Hepatocyte (in vitro differentiated cells): ENCODE measurements at regions not wholly inside any gene's neighbourhood (a gene's known extent, or its start where the extent isn't known, plus 50 kb on each side); places are given as distances from the start of the nearest gene placed in this dataset.

Source experiments
- DNase-seq: peaks from one replicate; pipeline ENCODE4 v3.0.0-alpha.2; 2016; ENCODE audit warnings: low spot score
- H2AFZ ChIP-seq: fragments of 200-600 bp; sonication (generic); 2 replicates; pipeline ENCODE4 v1.6.0; 2016; ENCODE audit warnings: antibody characterized with exemption, mild to moderate bottlenecking
- H3K27ac ChIP-seq: fragments of 200-600 bp; sonication (generic); 2 replicates; pipeline ENCODE4 v1.5.1; 2016; ENCODE audit warnings: mild to moderate bottlenecking
- H3K27me3 ChIP-seq: fragments of 200-600 bp; sonication (generic); 2 replicates; pipeline ENCODE4 v1.6.1; 2016
- H3K36me3 ChIP-seq: fragments of 200-600 bp; sonication (generic); replicated peaks from 2 replicates; pipeline ENCODE4 v1.5.1; 2016; ENCODE audit warnings: low read depth; ENCODE audit not compliant: insufficient read depth
- H3K4me1 ChIP-seq: fragments of 200-600 bp; sonication (generic); 2 replicates; pipeline ENCODE4 v1.5.1; 2016; ENCODE audit warnings: mild to moderate bottlenecking, moderate library complexity; ENCODE audit not compliant: insufficient read depth
- H3K4me2 ChIP-seq: fragments of 200-600 bp; sonication (generic); 2 replicates; pipeline ENCODE4 v1.6.0; 2016
- H3K4me3 ChIP-seq: fragments of 200-600 bp; sonication (generic); 2 replicates; pipeline ENCODE4 v1.5.1; 2016; ENCODE audit warnings: mild to moderate bottlenecking
- H3K79me2 ChIP-seq: fragments of 200-600 bp; sonication (generic); 2 replicates; pipeline ENCODE4 v1.6.0; 2017; ENCODE audit warnings: mild to moderate bottlenecking
- H3K9me2 ChIP-seq: fragments of 200-600 bp; sonication (generic); replicated peaks from 2 replicates; pipeline ENCODE4 v1.6.0; 2017; ENCODE audit warnings: mild to moderate bottlenecking; ENCODE audit not compliant: insufficient read depth
- H3K9me3 ChIP-seq: fragments of 200-600 bp; sonication (generic); 2 replicates; pipeline ENCODE4 v1.5.1; 2016; ENCODE audit warnings: low read depth, mild to moderate bottlenecking
- H4K20me1 ChIP-seq: fragments of 200-600 bp; sonication (generic); 2 replicates; pipeline ENCODE4 v1.6.0; 2016; ENCODE audit warnings: mild to moderate bottlenecking; ENCODE audit not compliant: insufficient read depth, poor library complexity, severe bottlenecking
- CTCF ChIP-seq: fragments of 200-600 bp; sonication (generic); IDR thresholded peaks from 2 replicates; pipeline ENCODE4 v1.5.1; 2016; ENCODE audit warnings: antibody characterized with exemption, mild to moderate bottlenecking; ENCODE audit not compliant: poor library complexity
- EZH2 ChIP-seq: fragments of 200-600 bp; sonication (generic); IDR thresholded peaks from 2 replicates; pipeline ENCODE4 v1.6.1; 2016; ENCODE audit warnings: antibody characterized with exemption, mild to moderate bottlenecking, borderline replicate concordance
- EZH2phosphoT487 ChIP-seq: fragments of 200-600 bp; sonication (generic); IDR thresholded peaks from one replicate; pipeline ENCODE4 v1.6.1; 2018; ENCODE audit warnings: antibody characterized with exemption, mild to moderate bottlenecking, low read depth, moderate library complexity; ENCODE audit not compliant: unreplicated experiment, severe bottlenecking
- WGBS: methylation state at CpG from one replicate; pipeline ENCODE4 v1.1.6; 2016; ENCODE audit warnings: low lambda C conversion rate; ENCODE audit errors: missing lambda C conversion rate; 5-methylcytosine and 5-hydroxymethylcytosine counted together

- H3K9me3 ChIP-seq = no peaks in the 10 kb centered on the region
- WGBS = 25% methylated on average over 2 of the region's 2 CpGs
- TF ChIP-seq CTCF (no peak), EZH2phosphoT487 (no peak), EZH2 (no peak)
Observed at GRCh38 chr16:9231039-9231438, 139.6 kb downstream of the HAPSTR1 start.

GRCh38 chr16:9232102-9232770, 140.8 kb downstream of the HAPSTR1 start:
- no peaks in the 10 kb centered on the region for H4K20me1 ChIP-seq
- H3K79me2 ChIP-seq = no peaks in the 10 kb centered on the region
- H3K4me2 ChIP-seq = no peak overlapping the region
- DNase-seq = no peak
- no peaks in the 10 kb centered on the region for H3K9me3 ChIP-seq
- no peak overlapping the region for H2AFZ ChIP-seq
- H3K4me3 ChIP-seq = no peak overlapping the region
- WGBS = 35% methylated on average over 5 of the region's 5 CpGs
- H3K36me3 ChIP-seq = no peaks in the 10 kb centered on the region
- TF ChIP-seq EZH2 = no peak
- TF ChIP-seq EZH2phosphoT487 = no peak
- no peak for TF ChIP-seq CTCF
- H3K27ac ChIP-seq = no peak overlapping the region
- H3K9me2 ChIP-seq = peaks cover 3% of the 10 kb centered on the region
- H3K4me1 ChIP-seq = no peaks in the 10 kb centered on the region
- H3K27me3 ChIP-seq = peaks cover 7% of the 10 kb centered on the region

More at GRCh38 chr16:9231039-9231438, 139.6 kb downstream of the HAPSTR1 start:
- no peak overlapping the region for H3K4me2 ChIP-seq
- H2AFZ ChIP-seq = no peak overlapping the region
- no peak overlapping the region for H3K27ac ChIP-seq
- no peaks in the 10 kb centered on the region for H3K4me1 ChIP-seq
- peaks cover 7% of the 10 kb centered on the region for H3K27me3 ChIP-seq
- DNase-seq = no peak
- peaks cover 3% of the 10 kb centered on the region for H3K9me2 ChIP-seq
- H3K36me3 ChIP-seq = no peaks in the 10 kb centered on the region
- no peaks in the 10 kb centered on the region for H3K79me2 ChIP-seq
- H3K4me3 ChIP-seq = no peak overlapping the region
- H4K20me1 ChIP-seq = no peaks in the 10 kb centered on the region

GRCh38 chr16:9235867-9236266, 144.4 kb downstream of the HAPSTR1 start:
- H3K79me2 ChIP-seq = no peaks in the 10 kb centered on the region
- H3K4me1 ChIP-seq = no peaks in the 10 kb centered on the region
- no peak for TF ChIP-seq EZH2phosphoT487
- TF ChIP-seq CTCF = no peak
- no peak for TF ChIP-seq EZH2
- no peak overlapping the region for H3K4me2 ChIP-seq
- no peak for DNase-seq
- no peaks in the 10 kb centered on the region for H3K9me2 ChIP-seq
- H3K27me3 ChIP-seq = peaks cover 7% of the 10 kb centered on the region
- H4K20me1 ChIP-seq = no peaks in the 10 kb centered on the region
- no peak overlapping the region for H2AFZ ChIP-seq
- no peaks in the 10 kb centered on the region for H3K9me3 ChIP-seq
- no peak overlapping the region for H3K27ac ChIP-seq
- 58% methylated on average over 2 of the region's 2 CpGs for WGBS
- no peaks in the 10 kb centered on the region for H3K36me3 ChIP-seq
- H3K4me3 ChIP-seq = no peak overlapping the region
